Tibial artery (tissue), 4 donors: ENCODE measurements at regions not wholly inside any gene's neighbourhood (a gene's known extent, or its start where the extent isn't known, plus 50 kb on each side); places are given as distances from the start of the nearest gene placed in this dataset.

ENCODE experiments used
- DNase-seq, 2 donors: peaks; one replicate each; pipeline ENCODE4 v3.0.0-alpha.2; 2019
- H3K27ac ChIP-seq, 2 donors: fragments of 200-600 bp; sonication (generic) in 1 of 2; 1 replicate in 1 of 2; 2 replicates in 1 of 2; pipeline ENCODE4 v1.5.1; 2018 to 2019; ENCODE audit warnings: mild to moderate bottlenecking in 1 of 2
- H3K27me3 ChIP-seq, 2 donors: fragments of 200-600 bp; sonication (generic) in 1 of 2; one replicate each; pipeline versions ENCODE4 v1.5.1 to v1.6.0; 2016 to 2019
- H3K36me3 ChIP-seq, 3 donors: fragments of 200-600 bp; sonication (generic) in 2 of 3; one replicate each; pipeline ENCODE4 v1.5.1; 2016 to 2019; ENCODE audit warnings: mild to moderate bottlenecking in 2 of 3
- H3K4me1 ChIP-seq, 4 donors: fragments of 200-600 bp; sonication (generic) in 2 of 4; 1 replicate in 3 of 4; 2 replicates in 1 of 4; pipeline ENCODE4 v1.5.1; 2016 to 2019
- H3K4me3 ChIP-seq, 2 donors: fragments of 200-600 bp; sonication (generic) in 1 of 2; 1 replicate in 1 of 2; 2 replicates in 1 of 2; pipeline ENCODE4 v1.5.1; 2018 to 2019; ENCODE audit warnings: mild to moderate bottlenecking in 2 of 2
- H3K9me3 ChIP-seq, 3 donors: fragments of 200-600 bp; sonication (generic) in 1 of 3; one replicate each; pipeline ENCODE4 v1.5.1; 2016 to 2019
- intact Hi-C: fragments of 100-400 bp; cut with DNase I; formaldehyde crosslinking; loops from one replicate; pipeline ENCODE4 v1.15.0; 2023; ENCODE audit warnings: low total_unique reads
- TF ChIP-seq, protein P1 (sequence below), 2 experiments: fragments of 200-600 bp in 1 of 2; fragments of 450-650 bp in 1 of 2; IDR thresholded peaks; one replicate each; pipeline ENCODE4 v1.5.1; 2017 to 2019; ENCODE audit warnings: antibody characterized with exemption in 2 of 2, mild to moderate bottlenecking in 1 of 2, moderate library complexity in 1 of 2

DNA sequence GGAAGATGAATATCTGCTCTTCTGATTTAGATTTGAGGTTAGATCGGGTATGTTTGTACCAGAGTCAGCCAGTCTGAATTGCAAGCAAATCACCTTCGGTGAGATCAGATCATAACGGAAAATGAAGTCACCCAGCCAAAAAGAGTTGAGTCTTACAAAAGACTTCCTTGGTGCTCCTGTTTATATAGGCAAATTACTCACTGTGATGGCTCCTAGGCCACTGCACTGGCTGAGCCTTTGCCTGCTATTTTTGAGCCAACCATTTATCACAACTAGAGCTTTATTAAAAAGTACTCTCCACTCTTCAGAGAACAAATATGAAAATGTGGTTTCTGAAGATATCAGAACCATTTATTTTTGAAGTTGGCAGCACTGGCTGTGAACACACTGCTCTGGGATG is 277.7 kb upstream of the PCSK5 start:
- Histone ChIP-seq H3K36me3 (no peaks in the 10 kb centered on the region), H3K4me1 (peaks cover 0 to 17% (median 0%) of the 10 kb centered on the region in 4 donors), H3K27me3 (no peaks in the 10 kb centered on the region), H3K4me3 (no peak overlapping the region), H3K27ac (peak overlapping the region; percentile 27 to 38), H3K9me3 (no peaks in the 10 kb centered on the region)
- DNase-seq = no peak
- TF ChIP-seq, protein P1, sequence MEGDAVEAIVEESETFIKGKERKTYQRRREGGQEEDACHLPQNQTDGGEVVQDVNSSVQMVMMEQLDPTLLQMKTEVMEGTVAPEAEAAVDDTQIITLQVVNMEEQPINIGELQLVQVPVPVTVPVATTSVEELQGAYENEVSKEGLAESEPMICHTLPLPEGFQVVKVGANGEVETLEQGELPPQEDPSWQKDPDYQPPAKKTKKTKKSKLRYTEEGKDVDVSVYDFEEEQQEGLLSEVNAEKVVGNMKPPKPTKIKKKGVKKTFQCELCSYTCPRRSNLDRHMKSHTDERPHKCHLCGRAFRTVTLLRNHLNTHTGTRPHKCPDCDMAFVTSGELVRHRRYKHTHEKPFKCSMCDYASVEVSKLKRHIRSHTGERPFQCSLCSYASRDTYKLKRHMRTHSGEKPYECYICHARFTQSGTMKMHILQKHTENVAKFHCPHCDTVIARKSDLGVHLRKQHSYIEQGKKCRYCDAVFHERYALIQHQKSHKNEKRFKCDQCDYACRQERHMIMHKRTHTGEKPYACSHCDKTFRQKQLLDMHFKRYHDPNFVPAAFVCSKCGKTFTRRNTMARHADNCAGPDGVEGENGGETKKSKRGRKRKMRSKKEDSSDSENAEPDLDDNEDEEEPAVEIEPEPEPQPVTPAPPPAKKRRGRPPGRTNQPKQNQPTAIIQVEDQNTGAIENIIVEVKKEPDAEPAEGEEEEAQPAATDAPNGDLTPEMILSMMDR (IDR thresholded peaks at IDR 0.05) = no peak
- intact Hi-C loops = no loop called here

DNA sequence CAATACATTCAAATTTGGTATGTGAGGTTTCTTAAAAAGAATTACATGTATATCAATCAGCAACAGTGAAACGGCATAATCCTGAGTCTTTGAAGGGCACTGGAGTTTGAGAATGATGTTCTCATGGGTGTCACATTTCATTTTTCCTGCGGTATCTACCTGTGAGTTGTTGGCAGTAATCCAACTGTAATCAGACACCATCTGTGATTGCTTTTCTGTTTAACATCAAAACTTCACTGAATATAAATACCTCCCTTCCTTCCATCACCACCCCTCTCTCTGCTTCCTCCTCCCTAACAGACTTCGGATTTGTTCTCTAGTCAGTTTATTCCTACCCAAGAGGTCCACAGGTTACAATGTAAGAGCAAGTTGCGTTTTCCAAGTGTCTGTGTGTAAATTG is 275.2 kb upstream of the PCSK5 start:
- no peak for DNase-seq
- peaks cover 0 to 17% (median 0%) of the 10 kb centered on the region in 4 donors for H3K4me1 ChIP-seq
- H3K4me3 ChIP-seq = no peak overlapping the region
- intact Hi-C loops = no loop called here
- TF ChIP-seq, protein P1 (IDR thresholded peaks at IDR 0.05) = no peak
- H3K27me3 ChIP-seq = no peaks in the 10 kb centered on the region
- H3K36me3 ChIP-seq = no peaks in the 10 kb centered on the region
- H3K27ac ChIP-seq = no peak overlapping the region
- no peaks in the 10 kb centered on the region for H3K9me3 ChIP-seq

DNA sequence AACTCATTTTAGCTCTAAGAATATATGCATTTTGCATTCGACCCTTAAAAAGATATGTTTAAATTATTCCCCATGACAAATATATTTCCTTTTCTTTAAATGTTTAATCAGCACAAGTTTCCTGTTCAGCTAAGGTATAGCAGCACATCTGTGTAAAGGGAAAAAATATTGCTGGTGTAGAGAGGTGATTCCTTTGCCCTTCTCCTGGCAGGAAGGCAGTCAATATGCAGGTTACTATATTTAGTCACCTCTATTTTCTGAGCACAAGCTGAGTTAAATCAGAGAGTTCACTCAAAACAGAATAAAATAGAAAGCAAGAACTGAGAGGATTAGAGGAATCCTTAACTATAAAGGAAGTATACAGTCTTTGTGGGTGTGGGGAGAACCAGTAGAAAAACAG is 274.4 kb upstream of the PCSK5 start:
- Histone ChIP-seq H3K27me3 (no peaks in the 10 kb centered on the region), H3K27ac (no peak overlapping the region), H3K9me3 (no peaks in the 10 kb centered on the region), H3K36me3 (no peaks in the 10 kb centered on the region), H3K4me1 (peaks cover 0 to 17% (median 0%) of the 10 kb centered on the region in 4 donors), H3K4me3 (no peak overlapping the region)
- no peak for DNase-seq
- intact Hi-C loops = no loop called here
- TF ChIP-seq, protein P1 (IDR thresholded peaks at IDR 0.05) = no peak

DNA sequence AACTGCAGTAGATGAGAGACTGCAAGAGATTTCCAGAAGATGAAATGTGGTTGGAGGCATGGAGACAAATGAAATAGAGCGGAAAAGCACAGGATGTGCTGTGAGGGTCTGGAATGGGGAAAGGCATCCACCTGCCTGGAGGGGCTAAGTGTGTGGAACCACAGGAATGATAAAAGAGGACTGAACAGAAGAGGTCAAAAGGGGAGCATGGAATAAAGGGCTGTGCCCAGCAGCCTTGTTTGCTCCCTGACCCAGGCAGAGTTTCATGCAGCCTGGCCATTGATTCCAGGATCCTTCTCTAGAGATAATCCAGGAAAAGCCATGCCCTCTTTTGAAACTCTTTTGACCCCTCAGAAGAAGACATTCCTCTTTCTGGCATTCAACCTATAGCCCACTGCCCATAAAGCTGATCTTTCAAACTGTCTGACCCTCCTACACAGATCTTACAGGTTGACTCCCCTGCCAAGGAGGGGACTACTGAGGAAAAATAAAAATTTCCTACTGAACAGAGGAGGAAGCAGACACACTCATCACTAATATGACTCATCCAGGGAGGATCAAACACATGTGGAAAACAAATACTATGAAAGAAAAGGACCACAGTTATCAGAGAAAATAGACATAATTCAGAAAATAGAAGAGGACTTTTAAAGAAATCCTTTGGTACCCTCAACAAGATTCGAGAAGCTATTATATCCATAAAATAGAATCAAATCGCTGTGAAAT is 273.5 kb upstream of the PCSK5 start:
- Histone ChIP-seq H3K27me3 (no peaks in the 10 kb centered on the region), H3K4me3 (no peak overlapping the region), H3K36me3 (no peaks in the 10 kb centered on the region), H3K27ac (no peak overlapping the region), H3K4me1 (peaks cover 0 to 17% (median 0%) of the 10 kb centered on the region in 4 donors), H3K9me3 (no peaks in the 10 kb centered on the region)
- DNase-seq = no peak
- intact Hi-C loops = no loop called here
- TF ChIP-seq, protein P1 (IDR thresholded peaks at IDR 0.05) = no peak

DNA sequence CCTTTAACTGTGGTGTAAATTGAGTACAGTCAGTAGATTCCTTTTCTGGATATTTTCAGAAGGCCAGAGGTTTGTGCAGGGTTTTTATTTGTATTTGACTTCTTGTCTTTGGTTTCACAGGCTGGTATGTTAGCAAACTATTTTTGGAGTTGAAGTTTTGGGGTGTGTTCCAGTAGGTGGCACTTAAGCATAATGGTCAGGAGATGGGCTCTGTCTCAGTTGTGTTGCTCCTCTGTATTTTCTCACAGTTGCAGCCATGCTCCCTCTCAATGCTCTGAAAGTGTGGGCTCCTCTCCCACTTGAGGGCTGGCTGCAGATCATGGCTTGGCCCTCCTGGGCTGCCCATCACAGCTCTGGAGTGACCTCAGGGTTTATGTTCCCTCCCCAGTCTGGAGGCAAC is 267.0 kb upstream of the PCSK5 start:
- peaks cover 0 to 9% (median 6%) of the 10 kb centered on the region in 4 donors for H3K4me1 ChIP-seq
- no peaks in the 10 kb centered on the region for H3K27me3 ChIP-seq
- H3K9me3 ChIP-seq = no peaks in the 10 kb centered on the region
- no peak for DNase-seq
- TF ChIP-seq, protein P1 (IDR thresholded peaks at IDR 0.05) = no peak
- no peak overlapping the region for H3K27ac ChIP-seq
- H3K4me3 ChIP-seq = no peak overlapping the region
- H3K36me3 ChIP-seq = no peaks in the 10 kb centered on the region
- intact Hi-C loops = no loop called here
